HT1080 (cell line): ENCODE measurements at regions not wholly inside any gene's neighbourhood (a gene's known extent, or its start where the extent isn't known, plus 50 kb on each side); places are given as distances from the start of the nearest gene placed in this dataset.
"Not testable (repeated sequence)": the region's sequence is repeated elsewhere in the genome, so short reads cannot be mapped to it uniquely, and the experiment has no call there.

Experiments
- DNase-seq: peaks from one replicate; pipeline ENCODE4 v3.0.0-alpha.2; 2015; ENCODE audit warnings: low read depth

DNA sequence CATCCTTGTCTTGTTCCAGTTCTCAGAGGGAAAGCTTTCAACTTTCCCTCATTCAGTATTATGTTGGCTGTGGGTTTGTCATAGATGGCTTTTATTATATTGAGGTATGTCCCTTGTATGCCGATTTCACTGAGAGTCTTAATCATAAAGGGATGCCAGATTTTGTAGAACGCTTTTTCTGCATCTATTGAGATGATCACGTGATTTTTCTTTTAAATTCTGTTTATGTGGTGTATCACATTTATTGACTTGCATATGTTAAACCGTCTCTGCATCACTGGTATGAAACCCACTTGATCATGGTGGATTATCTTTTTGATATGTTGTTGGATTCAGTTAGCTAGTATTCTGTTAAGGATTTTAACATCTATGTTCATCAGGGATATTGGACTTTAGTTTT is 313.7 kb upstream of the AMOT start:
- not testable (repeated sequence) for DNase-seq

DNA sequence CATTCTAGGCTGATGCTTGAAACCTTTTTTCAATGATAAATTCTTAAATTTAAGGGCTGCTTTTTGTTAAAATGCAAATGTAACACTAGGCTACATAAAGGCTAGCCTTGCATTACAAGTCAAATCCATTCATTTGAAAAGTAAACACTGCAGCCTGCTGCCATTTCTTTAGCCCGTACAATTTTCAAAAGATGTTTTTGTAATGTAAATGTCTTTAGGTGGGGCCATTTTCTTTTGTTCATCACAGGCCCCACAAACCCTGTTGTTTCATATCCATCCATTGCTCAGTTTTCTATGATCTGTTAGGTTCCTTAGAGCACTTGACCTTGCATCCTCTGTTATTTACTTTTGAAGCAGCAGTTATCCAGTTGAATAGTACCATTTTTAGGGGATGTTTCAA is 296.2 kb upstream of the AMOT start:
- no peak for DNase-seq

DNA sequence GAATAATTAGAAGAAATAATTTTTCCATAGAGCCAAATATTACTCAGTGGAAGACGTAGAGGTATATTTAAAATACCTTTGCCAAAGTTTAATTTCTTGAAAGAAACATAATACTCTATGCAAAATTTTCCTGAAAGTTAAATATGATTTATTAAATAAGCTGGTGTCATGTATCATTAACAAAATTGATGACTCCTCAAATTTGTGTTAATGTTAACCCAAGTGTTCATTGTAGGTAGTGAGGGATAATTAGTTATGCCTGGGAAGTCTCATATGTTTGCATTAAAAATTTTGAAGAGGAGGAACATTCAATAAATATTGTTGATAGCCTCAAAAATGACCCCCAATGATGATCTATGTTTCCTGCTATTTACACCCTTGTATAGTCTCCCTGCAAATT is 292.7 kb upstream of the AMOT start:
- DNase-seq = no peak

DNA sequence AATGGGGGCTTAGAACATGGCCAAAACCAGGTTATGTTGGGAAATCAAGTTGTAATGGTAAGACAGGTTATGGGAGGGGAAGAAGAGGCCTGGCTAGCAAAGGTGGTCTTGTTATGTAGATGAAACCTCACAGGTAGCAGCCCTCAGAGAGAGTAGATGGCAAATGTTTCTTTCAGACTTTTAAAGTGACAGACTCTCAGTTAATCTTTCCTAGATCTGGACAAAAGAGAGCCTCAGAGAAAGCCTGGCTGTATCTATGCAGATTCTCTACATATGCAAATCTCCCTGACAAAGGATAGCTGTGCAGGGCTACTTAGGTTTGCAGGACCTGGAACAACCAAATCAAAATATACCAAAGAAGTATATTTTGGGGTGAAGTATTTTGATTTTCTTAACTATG is 284.1 kb upstream of the AMOT start:
- no peak for DNase-seq

DNA sequence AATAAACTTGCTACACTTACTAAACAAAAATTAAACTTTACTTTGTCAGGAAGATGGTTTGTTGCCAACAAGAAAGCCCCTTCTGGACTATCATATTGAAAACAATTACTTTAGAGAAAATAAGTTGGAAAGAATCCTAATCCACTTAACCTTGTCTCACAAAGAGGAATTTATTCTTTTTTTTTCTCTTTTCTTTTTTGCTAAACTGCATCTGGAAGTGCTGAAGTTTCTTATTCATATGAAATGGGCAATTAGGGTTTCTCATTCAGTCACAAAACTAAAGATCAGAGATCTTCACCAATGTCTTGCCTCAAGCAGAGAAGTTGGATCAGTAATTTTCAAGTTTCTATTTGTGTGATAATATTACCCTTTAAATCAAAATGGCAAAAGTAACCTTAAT is 234.9 kb upstream of the AMOT start:
- DNase-seq = no peak

DNA sequence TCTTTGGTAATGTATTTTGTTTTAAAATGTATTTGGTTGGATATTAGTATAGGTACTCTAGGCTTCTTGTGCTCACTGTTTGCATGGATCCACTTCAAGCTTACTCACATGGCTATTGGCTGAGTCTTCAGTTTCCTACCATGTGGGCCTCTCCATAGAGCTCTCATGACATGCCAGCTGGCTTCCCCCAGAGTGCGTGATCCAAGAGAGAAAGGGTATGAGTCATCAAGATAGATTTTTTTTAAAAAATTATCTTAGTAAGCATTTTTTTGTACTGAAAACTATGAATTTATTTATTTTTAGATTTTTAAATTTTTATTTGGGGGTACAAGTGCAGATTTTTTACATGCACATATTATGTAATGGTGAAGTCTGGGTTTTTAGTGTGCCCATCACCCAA is 219.1 kb upstream of the AMOT start:
- peak; percentile 26 for DNase-seq

DNA sequence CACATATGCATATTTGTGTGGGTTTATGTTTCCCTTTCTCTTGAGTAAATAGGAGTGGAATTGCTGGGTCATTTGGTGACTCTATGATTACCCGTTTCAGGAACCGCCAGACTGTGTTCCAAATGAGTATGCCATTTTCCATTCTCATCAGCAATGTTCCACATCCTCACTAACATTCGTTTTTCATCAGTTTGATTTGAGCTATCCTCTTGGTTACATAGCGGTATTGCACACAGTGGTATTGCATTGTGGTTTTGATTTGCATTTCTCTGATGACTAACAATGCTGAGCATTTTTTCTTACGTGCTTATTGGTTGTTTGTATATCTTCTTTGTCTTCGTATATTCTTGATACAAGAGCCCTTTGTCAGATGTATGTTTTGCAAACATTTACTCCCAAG is 218.0 kb upstream of the AMOT start:
- peak; percentile 17 for DNase-seq

DNA sequence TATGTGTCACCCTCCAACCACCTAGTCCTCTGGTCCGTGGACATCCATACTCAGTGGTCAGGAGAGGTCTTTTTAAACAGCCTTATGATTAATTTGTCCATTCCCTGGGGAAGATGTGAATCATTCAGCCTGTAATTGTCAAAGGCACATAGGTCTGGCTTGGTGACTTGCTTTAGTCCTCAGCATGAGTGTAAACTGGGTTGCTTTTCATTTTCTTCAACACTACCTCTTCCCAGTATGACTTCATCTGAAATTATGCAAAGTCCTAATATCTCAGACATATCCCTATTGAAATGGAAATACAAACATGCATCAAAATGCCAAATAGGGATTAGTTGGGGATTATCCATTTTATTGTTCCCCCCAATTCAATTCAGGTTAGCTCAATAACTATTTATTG is 208.3 kb upstream of the AMOT start:
- DNase-seq = no peak

DNA sequence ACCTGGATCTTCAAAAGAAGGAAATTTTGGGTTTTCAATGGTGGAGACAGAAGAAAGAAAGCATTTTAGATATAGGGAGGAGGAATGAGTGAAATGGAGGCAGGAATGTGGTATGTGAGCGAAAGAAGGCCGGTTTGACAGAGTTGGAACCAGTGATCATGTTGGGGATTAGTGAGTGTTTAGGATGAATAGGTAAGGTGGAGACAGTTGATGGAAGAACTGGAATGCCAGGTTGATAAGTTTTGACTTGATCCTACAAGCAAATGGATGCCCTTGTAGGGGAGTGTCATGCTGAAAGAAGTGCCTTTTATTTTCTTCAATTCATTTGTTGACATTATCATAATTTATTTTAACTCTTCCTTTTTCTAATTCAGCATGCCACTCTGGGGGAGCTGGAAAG is 207.8 kb upstream of the AMOT start:
- DNase-seq = no peak

DNA sequence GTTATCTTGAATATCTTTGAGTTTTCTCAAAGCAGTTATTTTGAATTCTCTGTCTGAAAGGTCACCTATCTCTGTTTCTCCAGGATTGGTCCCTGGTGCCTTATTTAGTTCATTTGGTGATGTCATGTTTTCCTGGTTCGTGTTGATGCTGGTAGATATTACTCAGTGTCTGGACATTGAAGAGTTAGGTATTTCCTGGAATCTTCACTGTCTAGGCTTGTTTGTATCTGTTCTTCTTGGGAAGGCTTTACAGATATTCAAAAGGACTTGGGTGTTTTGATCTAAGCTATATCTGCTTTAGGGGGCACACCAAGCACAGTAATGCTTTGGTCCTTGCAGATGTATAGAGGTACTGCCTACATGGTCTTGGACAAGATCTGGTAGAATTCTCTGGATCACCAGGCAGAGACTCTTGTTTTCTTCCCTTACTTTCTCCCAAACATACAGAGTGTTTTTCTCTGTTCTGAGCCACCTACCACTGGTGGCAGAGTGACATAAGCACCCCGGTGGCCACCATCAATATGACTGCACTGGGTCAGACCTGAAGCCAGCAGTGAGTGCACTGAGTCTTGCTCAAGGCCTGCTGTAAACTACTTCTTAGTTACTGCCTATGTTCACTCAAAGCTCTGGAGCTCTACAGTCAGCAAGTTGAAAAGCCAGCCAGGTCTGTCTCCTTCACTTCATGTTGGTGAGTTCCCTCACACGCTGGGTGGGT is 193.5 kb upstream of the AMOT start:
- no peak for DNase-seq

DNA sequence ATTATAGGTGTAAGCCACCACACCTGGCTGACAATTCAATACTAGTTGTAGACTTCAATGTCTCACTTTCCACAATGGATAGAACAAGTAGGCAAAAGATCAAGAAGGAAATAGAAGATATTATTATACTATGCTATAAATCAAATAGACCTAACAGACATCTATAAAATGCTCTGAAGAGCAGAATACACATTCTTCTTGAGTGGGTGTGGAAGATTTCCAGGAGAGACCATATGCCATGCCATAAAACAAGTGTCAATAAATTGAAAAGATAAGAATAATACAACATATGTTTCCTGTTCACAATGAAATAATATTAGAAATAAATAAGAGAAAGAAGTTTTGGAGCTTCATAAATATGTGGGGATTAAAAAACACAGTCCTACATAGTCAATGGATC is 179.3 kb upstream of the AMOT start:
- DNase-seq = no peak

DNA sequence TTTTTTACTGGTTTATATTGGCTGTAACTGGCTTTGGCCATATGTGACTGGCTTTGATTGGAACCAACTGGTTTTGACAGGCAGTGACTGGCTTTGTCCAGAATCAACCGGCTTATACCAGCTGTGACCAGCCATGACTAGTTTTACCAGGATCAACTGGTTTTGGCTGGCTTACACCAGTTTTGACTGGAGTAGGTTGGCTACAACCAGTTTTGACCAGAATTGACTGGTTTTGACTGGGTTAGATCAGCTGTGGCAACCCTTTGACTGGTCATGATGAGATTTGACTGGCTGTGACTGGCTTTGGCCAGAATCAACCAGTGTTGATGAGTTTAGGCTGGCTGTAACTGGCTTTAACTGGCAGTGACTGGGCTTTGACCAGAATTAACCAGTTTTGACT is 169.2 kb upstream of the AMOT start:
- DNase-seq = no peak

DNA sequence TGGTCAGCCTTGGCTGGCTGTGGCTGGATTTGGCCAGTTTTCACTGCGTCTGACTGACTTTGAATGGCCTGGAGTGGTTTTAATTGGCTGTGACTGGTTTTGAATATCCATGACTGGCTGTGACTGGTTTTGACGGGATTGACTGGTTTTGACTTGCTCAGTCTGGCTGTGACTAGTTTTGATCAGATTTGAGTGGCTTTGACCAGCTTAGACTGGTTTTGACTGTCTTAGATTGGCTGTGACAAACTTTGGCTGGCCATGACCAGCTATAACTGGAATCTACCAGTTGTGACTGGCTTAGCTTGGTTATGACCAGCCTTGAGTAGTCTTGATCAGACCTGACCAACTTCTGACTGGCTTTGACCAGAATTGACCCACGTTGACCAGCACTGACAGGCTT is 168.4 kb upstream of the AMOT start:
- DNase-seq = no peak

DNA sequence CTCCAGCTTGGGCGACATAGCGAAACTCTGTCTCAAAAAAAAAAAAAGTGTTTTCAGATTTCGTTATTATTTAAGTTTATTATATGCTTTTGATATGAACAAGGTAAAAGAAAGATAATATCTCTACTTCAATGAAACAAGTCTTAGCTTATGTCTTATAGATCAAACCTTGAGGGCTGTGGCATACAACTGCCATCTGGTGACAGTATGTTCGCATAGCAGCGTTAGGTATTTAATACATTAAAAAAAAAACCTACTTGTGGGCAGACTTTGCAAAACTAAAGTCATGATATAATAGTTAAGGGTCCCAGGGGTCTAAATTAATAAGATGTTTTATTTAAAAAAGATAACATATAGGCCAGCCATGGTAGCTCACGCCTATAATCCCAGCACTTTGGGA is 161.2 kb upstream of the AMOT start:
- peak; percentile 19 for DNase-seq

DNA sequence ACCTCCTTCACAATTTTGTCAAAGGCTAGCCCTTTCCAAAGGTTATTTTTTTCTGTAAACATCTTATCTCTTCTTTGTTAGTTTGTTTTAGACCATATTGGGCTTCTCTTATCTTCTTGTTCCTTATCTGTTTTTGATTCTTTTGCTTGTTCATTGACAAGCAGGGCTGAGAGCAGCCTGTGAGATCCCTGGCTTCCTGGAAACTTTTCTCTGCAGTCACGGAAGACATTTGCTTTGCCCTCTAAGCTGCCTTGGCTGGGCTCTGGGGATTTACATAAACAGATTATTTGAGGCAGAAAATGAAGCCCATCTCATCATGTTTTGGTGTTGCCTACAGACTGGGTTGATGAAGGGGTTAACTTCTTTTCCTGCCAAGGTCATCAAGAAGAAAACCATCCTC is 157.4 kb upstream of the AMOT start:
- no peak for DNase-seq

DNA sequence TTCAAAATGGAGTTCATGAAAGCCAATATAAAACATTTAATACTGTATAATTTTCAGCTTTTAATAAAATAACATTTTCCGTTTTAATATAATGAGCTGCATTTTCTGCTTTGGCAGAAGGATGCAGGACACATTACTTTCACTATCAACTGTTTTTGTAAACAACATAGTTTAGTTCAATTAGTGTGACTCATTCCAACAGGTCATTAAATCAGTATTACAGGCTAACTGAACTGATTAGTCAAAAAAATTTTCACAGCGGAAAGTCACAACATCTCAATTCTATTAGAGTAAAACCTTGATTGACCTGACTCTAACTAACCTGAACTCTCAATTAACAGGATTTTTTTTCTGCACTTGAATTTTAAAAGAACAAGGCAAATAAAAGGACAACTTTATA is 151.2 kb upstream of the AMOT start:
- no peak for DNase-seq

DNA sequence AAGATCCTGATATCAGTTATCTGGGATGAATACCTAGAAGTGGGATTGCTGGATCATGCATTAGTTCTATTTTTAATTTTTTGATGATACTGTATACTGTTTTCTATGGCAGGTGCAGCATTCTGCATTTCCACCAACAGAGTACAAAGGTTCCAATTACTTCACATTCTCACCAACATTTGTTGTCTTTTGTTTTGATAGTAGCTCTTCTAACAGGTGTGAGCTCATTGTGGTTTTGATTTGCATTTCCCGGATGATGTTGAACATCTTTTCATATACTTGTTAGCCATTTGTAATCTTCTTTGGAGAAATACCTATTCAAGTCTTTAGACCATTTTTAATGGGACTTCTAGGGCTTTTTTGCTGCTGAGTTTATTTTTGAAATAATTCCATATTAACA is 139.2 kb upstream of the AMOT start:
- DNase-seq = no peak

DNA sequence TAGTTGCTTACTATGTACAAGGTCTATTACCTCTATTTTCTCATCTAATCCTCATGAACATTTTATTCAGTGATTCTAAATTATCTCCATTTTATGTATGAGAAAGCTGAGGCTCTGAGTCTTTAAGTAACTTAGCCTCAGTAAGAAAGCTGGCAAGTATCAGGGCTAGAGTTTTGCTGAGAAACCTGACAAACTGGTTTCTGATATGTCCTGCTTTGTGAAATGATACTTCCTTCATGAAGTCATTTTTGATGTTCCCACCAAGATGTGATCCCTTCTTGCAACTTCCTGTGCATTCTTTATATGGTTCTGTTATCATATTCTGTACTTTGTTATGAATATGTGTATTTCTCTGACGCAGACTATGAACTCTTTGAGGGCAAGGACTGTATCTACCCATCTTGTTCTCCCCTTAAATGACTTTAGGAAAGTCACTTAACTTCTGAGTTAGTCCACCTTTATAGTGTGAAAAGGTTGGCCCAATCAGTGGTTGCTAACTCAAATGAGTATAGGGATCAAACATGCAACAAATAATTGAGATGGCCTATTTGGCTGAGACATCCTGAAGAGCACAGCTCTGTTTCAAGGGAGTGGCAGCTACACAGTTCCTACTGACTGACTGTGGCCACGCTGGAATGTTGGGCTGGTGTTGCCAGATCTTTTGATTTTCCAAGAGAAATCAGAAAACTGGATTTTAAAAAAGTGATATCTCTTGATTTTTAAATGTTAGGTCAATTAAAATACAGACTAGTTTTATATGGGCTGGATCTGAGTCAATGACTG is 127.9 kb upstream of the AMOT start:
- no peak for DNase-seq

DNA sequence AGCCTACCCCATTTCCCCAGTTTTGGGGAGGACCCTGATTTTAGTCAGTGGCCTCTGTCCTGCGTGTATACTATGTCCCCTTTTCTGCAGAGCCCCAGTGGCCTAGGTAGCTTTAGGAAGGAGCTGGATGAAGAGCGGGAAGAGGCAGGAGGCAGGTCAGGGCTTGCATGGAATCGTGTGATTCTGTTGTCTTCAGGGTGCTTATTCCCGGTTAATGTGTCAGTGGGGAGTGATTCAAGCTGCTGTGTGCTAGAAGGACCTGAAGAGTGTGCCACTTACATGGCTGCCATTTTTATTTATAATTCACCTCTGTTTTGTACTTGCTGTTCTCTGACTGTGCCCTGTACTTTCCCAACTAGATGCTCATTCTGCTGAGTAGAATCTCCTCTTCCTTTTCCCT is 127.3 kb upstream of the AMOT start:
- DNase-seq = no peak

DNA sequence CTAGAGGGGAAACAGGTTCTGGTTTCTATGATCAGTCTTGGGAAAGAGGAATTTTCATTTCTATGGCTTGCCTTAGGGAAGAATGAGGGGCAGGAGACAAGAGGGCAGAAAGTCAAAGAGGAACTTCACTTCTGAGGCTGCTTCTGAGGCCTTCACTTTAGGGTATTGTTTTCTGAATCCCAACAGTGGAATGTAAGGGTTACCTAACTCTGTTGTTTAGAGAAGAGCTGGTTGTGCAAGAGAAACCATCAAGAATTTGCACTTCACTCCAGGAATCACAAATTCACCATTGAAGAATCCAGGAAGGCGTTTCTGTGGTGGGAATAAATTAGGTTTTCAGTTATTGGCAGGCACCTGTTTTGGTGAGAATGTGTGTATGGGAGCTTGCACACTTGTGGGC is 126.7 kb upstream of the AMOT start:
- DNase-seq = peak; percentile 0

DNA sequence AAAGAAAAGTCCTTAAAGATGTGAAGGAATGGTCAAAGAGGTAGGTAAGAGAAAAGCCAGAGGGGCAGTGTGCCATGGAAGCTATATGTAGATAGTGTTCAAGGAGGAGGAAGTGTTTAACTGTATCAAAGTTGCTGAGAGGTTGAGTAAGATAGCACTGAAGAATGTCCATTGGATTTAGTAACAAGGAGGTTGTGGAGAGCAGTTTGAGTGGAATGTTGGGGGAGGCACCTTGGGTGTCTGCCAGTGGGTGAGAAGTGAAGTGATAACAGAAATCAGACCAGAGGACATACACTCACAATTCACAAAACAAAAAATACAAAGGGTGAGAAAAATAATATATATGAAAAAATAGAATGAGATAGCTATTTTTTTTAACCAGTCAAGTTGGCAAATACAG is 121.3 kb upstream of the AMOT start:
- no peak for DNase-seq

DNA sequence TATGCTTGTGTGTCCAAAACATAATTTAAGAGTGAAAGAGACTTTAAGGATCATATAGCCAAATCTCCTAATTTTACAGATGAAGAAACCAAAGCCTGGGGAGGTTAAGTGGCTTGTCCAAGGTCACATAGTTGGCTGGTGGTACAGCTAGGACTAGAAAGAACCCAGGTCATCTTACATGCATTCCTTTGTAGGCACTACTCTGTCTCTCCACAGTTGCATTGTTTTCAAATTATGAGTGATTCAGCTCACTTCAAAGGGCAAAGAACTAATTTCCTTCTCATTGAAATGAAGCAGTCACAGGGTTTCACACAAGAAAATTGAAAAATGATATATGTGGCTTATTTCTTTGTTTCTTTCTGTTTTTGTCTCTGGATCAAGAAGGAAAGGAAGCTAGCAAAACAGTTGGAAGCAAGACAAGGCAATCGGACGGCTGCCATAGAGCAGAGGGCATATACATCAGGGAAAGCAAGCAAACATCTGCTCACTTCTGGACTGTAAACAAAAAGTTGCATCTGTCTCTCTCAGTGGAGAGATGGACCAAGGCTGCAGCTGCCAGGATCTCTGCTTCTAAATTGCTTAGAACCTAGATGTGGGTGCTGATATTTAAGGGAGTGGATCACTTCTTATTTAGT is 107.5 kb upstream of the AMOT start:
- no peak for DNase-seq

DNA sequence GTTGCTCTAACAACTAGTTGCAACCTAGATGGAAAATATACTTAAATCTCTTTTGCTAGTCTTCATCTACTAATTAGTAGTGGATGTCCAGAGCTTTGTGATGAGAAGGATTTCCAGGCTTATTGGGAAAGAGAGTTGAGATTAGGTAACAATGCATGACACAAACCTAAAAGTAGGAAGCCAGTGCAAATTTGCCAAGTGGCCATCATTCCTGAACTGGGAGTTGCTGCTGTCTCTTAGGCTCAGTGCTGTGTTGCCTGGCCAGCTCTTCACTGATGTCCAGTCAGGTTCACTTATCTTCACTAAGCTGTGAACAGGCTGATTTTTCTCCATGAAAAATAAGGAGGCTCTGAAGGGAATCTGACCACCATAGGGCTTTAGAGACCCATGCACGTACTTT is 105.6 kb upstream of the AMOT start:
- no peak for DNase-seq
